ENCODE measurements at regions not wholly inside any gene's neighbourhood (a gene's known extent, or its start where the extent isn't known, plus 50 kb on each side); places are given as distances from the start of the nearest gene placed in this dataset.

DNA sequence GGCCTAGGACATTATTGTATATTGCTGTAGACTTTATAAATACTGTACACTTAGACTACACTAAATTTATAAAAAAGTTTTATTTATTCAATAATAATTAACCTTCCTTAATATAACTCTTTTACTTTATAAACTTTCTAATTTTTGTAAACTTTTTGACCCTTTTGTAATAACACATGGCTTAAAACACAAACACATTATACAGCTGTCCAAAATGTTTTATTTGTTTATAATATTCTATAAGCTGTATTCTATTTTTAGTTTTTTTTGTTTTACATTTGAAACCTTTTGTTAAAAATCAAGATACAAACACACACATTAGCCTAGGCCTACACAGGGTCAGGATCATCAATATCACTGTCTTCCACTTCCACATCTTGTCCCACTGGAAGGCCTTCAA lies 190.0 kb downstream of the BMP4 start:
- TF ChIP-seq CTCF (IDR thresholded peaks at IDR 0.05) (no peak), POLR2A (IDR thresholded peaks at IDR 0.05) (no peak)
